B cell (primary cell): ENCODE measurements at regions not wholly inside any gene's neighbourhood (a gene's known extent, or its start where the extent isn't known, plus 50 kb on each side); places are given as distances from the start of the nearest gene placed in this dataset.

ENCODE experiments used
- ATAC-seq: fragments of 200-7000 bp; cut with Tn5 transposase; one replicate; pipeline ENCODE4 v1.10.0; 2021; ENCODE audit warnings: low read depth, mild to moderate bottlenecking, moderate number of reproducible peaks, moderate library complexity
- CTCF ChIA-PET: fragments of 350-600 bp; sonication (Branson Sonifier 250); formaldehyde crosslinking; loops from one replicate; lab custom pipeline; 2021; ENCODE audit warnings: antibody characterized with exemption, inconsistent platforms; lab: Charles Lee
- POLR2A ChIA-PET: fragments of 350-600 bp; sonication (Branson Sonifier 250); formaldehyde crosslinking; loops from one replicate; lab custom pipeline; 2021; ENCODE audit warnings: antibody characterized with exemption; lab: Charles Lee
- DNase-seq: peaks from one replicate; pipeline ENCODE4 v3.0.0; 2013
- H2AFZ ChIP-seq: 2 replicates; pipeline ENCODE4 v1.6.1; 2012; ENCODE audit warnings: mild to moderate bottlenecking, low read depth, low read length; ENCODE audit not compliant: insufficient read depth, poor library complexity, severe bottlenecking
- H3K27ac ChIP-seq, 2 donors: 1 replicate in 1 of 2; 2 replicates in 1 of 2; pipeline ENCODE4 v1.5.1; 2012 to 2013; ENCODE audit warnings: low read length in 2 of 2, mild to moderate bottlenecking in 2 of 2, moderate library complexity in 1 of 2
- H3K27me3 ChIP-seq, 4 experiments: fragments of 200-600 bp in 1 of 4; sonication (generic) in 1 of 4; replicated peaks in 1 of 4; 1 replicate in 2 of 4; 2 replicates in 2 of 4; pipeline versions ENCODE4 v1.6.1 to v1.7.0; 2013 to 2016; ENCODE audit warnings: low read length in 3 of 4, mild to moderate bottlenecking in 2 of 4, mixed read lengths in 1 of 4, moderate library complexity in 1 of 4; ENCODE audit not compliant: insufficient read depth in 4 of 4, control insufficient read depth in 3 of 4; ENCODE audit errors: control extremely low read depth in 1 of 4
- H3K36me3 ChIP-seq, 2 experiments: replicated peaks in 1 of 2; 1 replicate in 1 of 2; 2 replicates in 1 of 2; pipeline versions ENCODE4 v1.6.1 to v1.7.1; 2013; ENCODE audit warnings: low read length in 1 of 2; ENCODE audit not compliant: insufficient read depth in 2 of 2, control insufficient read depth in 1 of 2; ENCODE audit errors: control extremely low read depth in 1 of 2, extremely low read depth in 1 of 2
- H3K4me1 ChIP-seq, 2 donors: fragments of 200-600 bp in 1 of 2; sonication (generic) in 1 of 2; 1 replicate in 1 of 2; 2 replicates in 1 of 2; pipeline versions ENCODE4 v1.5.1 to v1.6.1; 2013 to 2017; ENCODE audit warnings: low read length in 2 of 2; ENCODE audit not compliant: control insufficient read depth in 2 of 2, insufficient read depth in 2 of 2
- H3K4me2 ChIP-seq: replicated peaks from 2 replicates; pipeline ENCODE3; 2012; ENCODE audit warnings: mild to moderate bottlenecking, low read depth, low read length; ENCODE audit not compliant: poor library complexity, severe bottlenecking
- H3K4me3 ChIP-seq, 5 experiments: fragments of 200-600 bp in 1 of 5; sonication (generic) in 1 of 5; 1 replicate in 3 of 5; 2 replicates in 2 of 5; pipeline versions ENCODE4 v1.5.1 to v1.7.0; 2011 to 2016; ENCODE audit warnings: low read length in 4 of 5, mild to moderate bottlenecking in 4 of 5, low read depth in 2 of 5, control low read depth in 1 of 5, moderate library complexity in 1 of 5; ENCODE audit not compliant: insufficient read depth in 1 of 5; ENCODE audit errors: control extremely low read depth in 1 of 5, extremely low read depth in 1 of 5
- H3K79me2 ChIP-seq: fragments of 200-600 bp; sonication (generic); one replicate; pipeline ENCODE4 v1.6.0; 2016; ENCODE audit warnings: low read length; ENCODE audit not compliant: control insufficient read depth, insufficient read depth
- H3K9ac ChIP-seq: fragments of 200-600 bp; sonication (generic); 2 replicates; pipeline ENCODE4 v1.6.1; 2017; ENCODE audit warnings: mild to moderate bottlenecking, low read length, moderate library complexity
- H3K9me3 ChIP-seq, 3 donors: one replicate each; pipeline versions ENCODE4 v1.6.1 to v1.7.1; 2013; ENCODE audit warnings: low read length in 2 of 3; ENCODE audit not compliant: control insufficient read depth in 2 of 3, insufficient read depth in 1 of 3; ENCODE audit errors: control extremely low read depth in 1 of 3
- H4K20me1 ChIP-seq: 2 replicates; pipeline ENCODE4 v1.6.0; 2012; ENCODE audit warnings: mild to moderate bottlenecking, low read length; ENCODE audit not compliant: insufficient read depth, control insufficient read depth, poor library complexity, severe bottlenecking
- H3K27ac Mint-ChIP-seq: one replicate; pipeline ENCODE4 v1.8.0; 2021; ENCODE audit warnings: mixed read lengths
- H3K27me3 Mint-ChIP-seq: one replicate; pipeline ENCODE4 v1.8.0; 2021; ENCODE audit warnings: mixed read lengths
- H3K4me1 Mint-ChIP-seq: one replicate; pipeline ENCODE4 v1.8.0; 2021; ENCODE audit warnings: mixed read lengths
- H3K4me3 Mint-ChIP-seq: one replicate; pipeline ENCODE4 v1.8.0; 2021; ENCODE audit warnings: mixed read lengths
- H3K9me3 Mint-ChIP-seq: one replicate; pipeline ENCODE4 v1.8.0; 2022; ENCODE audit warnings: mixed read lengths; ENCODE audit not compliant: insufficient read depth
- EZH2 ChIP-seq: IDR thresholded peaks from 2 replicates; pipeline ENCODE4 v1.6.1; 2012; ENCODE audit warnings: borderline replicate concordance, low read depth, mild to moderate bottlenecking, moderate library complexity, low read length; ENCODE audit not compliant: insufficient read depth, poor library complexity, severe bottlenecking
- WGBS: methylation state at CpG from one replicate; pipeline ENCODE4 v1.1.5; 2013; ENCODE audit warnings: missing lambda C conversion rate; ENCODE audit not compliant: insufficient coverage; 5-methylcytosine and 5-hydroxymethylcytosine counted together
- intact Hi-C: fragments of 100-400 bp; cut with micrococcal nuclease; formaldehyde crosslinking; loops from one replicate; pipeline ENCODE4 v1.10.0; 2022
- TF ChIP-seq, protein P1 (sequence below): fragments of 200-600 bp; IDR thresholded peaks from one replicate; pipeline ENCODE4 v1.8.0; 2022; ENCODE audit warnings: antibody characterized with exemption, mild to moderate bottlenecking

- Mint-ChIP-seq H3K4me3 (no peak overlapping the region), H3K9me3 (no peaks in the 10 kb centered on the region), H3K4me1 (no peaks in the 10 kb centered on the region), H3K27me3 (peaks cover 44% of the 10 kb centered on the region), H3K27ac (no peak overlapping the region)
- ChIA-PET POLR2A (no interaction called here), CTCF (no interaction called here)
- Histone ChIP-seq H4K20me1 (no peaks in the 10 kb centered on the region), H3K4me2 (no peak overlapping the region), H3K4me3 (no peak overlapping the region), H3K27me3 (peaks cover 0 to 37% (median 4%) of the 10 kb centered on the region in 4 experiments), H3K36me3 (no peaks in the 10 kb centered on the region), H3K9ac (no peak overlapping the region), H3K9me3 (peaks cover 0 to 3% (median 0%) of the 10 kb centered on the region in 3 donors), H3K79me2 (no peaks in the 10 kb centered on the region), H3K27ac (no peak overlapping the region), H3K4me1 (no peaks in the 10 kb centered on the region), H2AFZ (no peak overlapping the region)
- TF ChIP-seq, protein P1, sequence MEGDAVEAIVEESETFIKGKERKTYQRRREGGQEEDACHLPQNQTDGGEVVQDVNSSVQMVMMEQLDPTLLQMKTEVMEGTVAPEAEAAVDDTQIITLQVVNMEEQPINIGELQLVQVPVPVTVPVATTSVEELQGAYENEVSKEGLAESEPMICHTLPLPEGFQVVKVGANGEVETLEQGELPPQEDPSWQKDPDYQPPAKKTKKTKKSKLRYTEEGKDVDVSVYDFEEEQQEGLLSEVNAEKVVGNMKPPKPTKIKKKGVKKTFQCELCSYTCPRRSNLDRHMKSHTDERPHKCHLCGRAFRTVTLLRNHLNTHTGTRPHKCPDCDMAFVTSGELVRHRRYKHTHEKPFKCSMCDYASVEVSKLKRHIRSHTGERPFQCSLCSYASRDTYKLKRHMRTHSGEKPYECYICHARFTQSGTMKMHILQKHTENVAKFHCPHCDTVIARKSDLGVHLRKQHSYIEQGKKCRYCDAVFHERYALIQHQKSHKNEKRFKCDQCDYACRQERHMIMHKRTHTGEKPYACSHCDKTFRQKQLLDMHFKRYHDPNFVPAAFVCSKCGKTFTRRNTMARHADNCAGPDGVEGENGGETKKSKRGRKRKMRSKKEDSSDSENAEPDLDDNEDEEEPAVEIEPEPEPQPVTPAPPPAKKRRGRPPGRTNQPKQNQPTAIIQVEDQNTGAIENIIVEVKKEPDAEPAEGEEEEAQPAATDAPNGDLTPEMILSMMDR = no peak
- no peak for TF ChIP-seq EZH2
- 35% methylated on average over 19 of the region's 19 CpGs for WGBS
- ATAC-seq (no peak), DNase-seq (no peak)
- intact Hi-C loops = no loop called here
These were observed 67.6 kb upstream of the SH3GL3 start for GRCh38 chr15:83379579-83379959.

- no peak for ATAC-seq
- no peaks in the 10 kb centered on the region for H3K9me3 Mint-ChIP-seq
- Histone ChIP-seq H3K4me1 (no peaks in the 10 kb centered on the region), H3K27me3 (peaks cover 0 to 37% (median 4%) of the 10 kb centered on the region in 4 experiments), H3K9me3 (peaks cover 0 to 3% (median 0%) of the 10 kb centered on the region in 3 donors), H3K9ac (no peak overlapping the region), H3K27ac (no peak overlapping the region), H3K79me2 (no peaks in the 10 kb centered on the region), H4K20me1 (no peaks in the 10 kb centered on the region), H3K4me3 (no peak overlapping the region), H3K4me2 (no peak overlapping the region), H3K36me3 (no peaks in the 10 kb centered on the region), H2AFZ (no peak overlapping the region)
- ChIA-PET CTCF (interaction anchor here (0.6 kb wide), 1 partner anchor 18 kb away, joined by 5 read pairs; no protein-coding TSS in a partner anchor), POLR2A (no interaction called here)
- H3K27ac Mint-ChIP-seq = no peak overlapping the region
- H3K27me3 Mint-ChIP-seq = peaks cover 43% of the 10 kb centered on the region
- TF ChIP-seq, protein P1 = no peak
- TF ChIP-seq EZH2 = no peak
- H3K4me1 Mint-ChIP-seq = no peaks in the 10 kb centered on the region
- no peak for DNase-seq
- no peak overlapping the region for H3K4me3 Mint-ChIP-seq
- intact Hi-C loops = no loop called here
- WGBS = 64% methylated on average over 2 of the region's 2 CpGs
These were observed 67.1 kb upstream of the SH3GL3 start for GRCh38 chr15:83380059-83380458.
